ENCODE measurements at regions not wholly inside any gene's neighbourhood (a gene's known extent, or its start where the extent isn't known, plus 50 kb on each side); places are given as distances from the start of the nearest gene placed in this dataset.

- Histone ChIP-seq H3K4me1 (no peaks in the 10 kb centered on the region), H3K9me3 (peaks cover 0 to 35% (median 2%) of the 10 kb centered on the region in 3 donors), H3K36me3 (no peaks in the 10 kb centered on the region), H3K27me3 (no peaks in the 10 kb centered on the region), H3K27ac (no peak overlapping the region), H3K4me3 (no peak overlapping the region)
- ATAC-seq: no peak
- 91 to 100% methylated on average over 2 to 3 of the region's 3 CpGs for WGBS, 2 donors (ENCODE audit: low coverage in 1 of 2)
- no peak for TF ChIP-seq EP300 (IDR thresholded peaks at IDR 0.05)
- TF ChIP-seq POLR2A (IDR thresholded peaks at IDR 0.05): no peak
- no peak for TF ChIP-seq POLR2AphosphoS5 (IDR thresholded peaks at IDR 0.05)
- TF ChIP-seq CTCF (IDR thresholded peaks at IDR 0.05): no peak
These were observed 304.2 kb upstream of the CADM1 start for GRCh38 chr11:115808351-115808940.

- Histone ChIP-seq H3K36me3 (no peaks in the 10 kb centered on the region), H3K27me3 (no peaks in the 10 kb centered on the region), H3K4me3 (no peak overlapping the region), H3K4me1 (no peaks in the 10 kb centered on the region), H3K27ac (no peak overlapping the region), H3K9me3 (peaks cover 0 to 35% (median 2%) of the 10 kb centered on the region in 3 donors)
- TF ChIP-seq EP300 (IDR thresholded peaks at IDR 0.05) (no peak), POLR2A (IDR thresholded peaks at IDR 0.05) (no peak)
- ATAC-seq: no peak
- WGBS, 2 donors (ENCODE audit: low coverage in 1 of 2): 72 to 86% methylated on average over 2 of the region's 2 CpGs
These were observed 301.8 kb upstream of the CADM1 start for GRCh38 chr11:115806056-115806455.

- Histone ChIP-seq H3K9me3 (peaks cover 0 to 17% (median 0%) of the 10 kb centered on the region in 3 donors), H3K4me3 (no peak overlapping the region), H3K36me3 (no peaks in the 10 kb centered on the region), H3K4me1 (no peaks in the 10 kb centered on the region), H3K27ac (no peak overlapping the region), H3K27me3 (no peaks in the 10 kb centered on the region)
- ATAC-seq: no peak
- TF ChIP-seq POLR2AphosphoS5 (IDR thresholded peaks at IDR 0.05) (no peak), POLR2A (IDR thresholded peaks at IDR 0.05) (no peak), CTCF (IDR thresholded peaks at IDR 0.05) (no peak), EP300 (IDR thresholded peaks at IDR 0.05) (no peak)
- WGBS, 2 donors (ENCODE audit: low coverage in 1 of 2): 100% methylated on average over 1 to 2 of the region's 2 CpGs
These were observed 299.0 kb upstream of the CADM1 start for GRCh38 chr11:115803073-115803740.

GRCh38 chr11:115802641-115803040 is 298.4 kb upstream of the CADM1 start:
- TF ChIP-seq CTCF (IDR thresholded peaks at IDR 0.05): no peak
- Histone ChIP-seq H3K27ac (no peak overlapping the region), H3K9me3 (peaks cover 0 to 11% (median 0%) of the 10 kb centered on the region in 3 donors), H3K27me3 (no peaks in the 10 kb centered on the region), H3K36me3 (no peaks in the 10 kb centered on the region), H3K4me3 (no peak overlapping the region), H3K4me1 (no peaks in the 10 kb centered on the region)
- WGBS, 2 donors (ENCODE audit: low coverage in 1 of 2): 94 to 100% methylated on average over 1 to 2 of the region's 3 CpGs
- ATAC-seq: no peak

GRCh38 chr11:115792903-115793302 is 288.7 kb upstream of the CADM1 start:
- Histone ChIP-seq H3K9me3 (peaks cover 0 to 12% (median 0%) of the 10 kb centered on the region in 3 donors), H3K27ac (no peak overlapping the region), H3K27me3 (no peaks in the 10 kb centered on the region), H3K4me3 (no peak overlapping the region), H3K4me1 (no peaks in the 10 kb centered on the region), H3K36me3 (no peaks in the 10 kb centered on the region)
- no peak for ATAC-seq
- TF ChIP-seq EP300 (IDR thresholded peaks at IDR 0.05) (no peak), POLR2AphosphoS5 (IDR thresholded peaks at IDR 0.05) (no peak), CTCF (IDR thresholded peaks at IDR 0.05) (no peak), POLR2A (IDR thresholded peaks at IDR 0.05) (no peak)
- WGBS, 2 donors (ENCODE audit: low coverage in 1 of 2): 78 to 96% methylated on average over 3 to 6 of the region's 6 CpGs

Measured in gastroesophageal sphincter (tissue), 4 donors.